ACC112 (cell line): ENCODE measurements at regions not wholly inside any gene's neighbourhood (a gene's known extent, or its start where the extent isn't known, plus 50 kb on each side); places are given as distances from the start of the nearest gene placed in this dataset.

Experiments used
- H2AFZ ChIP-seq: fragments of 200-600 bp; sonication (generic); one replicate; pipeline ENCODE4 v1.6.0; 2017; ENCODE audit warnings: antibody characterized with exemption, low read length; ENCODE audit not compliant: unreplicated experiment
- H3K27ac ChIP-seq: fragments of 200-600 bp; sonication (generic); 2 replicates; pipeline ENCODE4 v1.5.1; 2014; ENCODE audit warnings: low read depth, mild to moderate bottlenecking, antibody characterized with exemption, low read length, moderate library complexity
- H3K27me3 ChIP-seq: fragments of 200-600 bp; sonication (generic); 2 replicates; pipeline ENCODE4 v1.6.1; 2014; ENCODE audit warnings: mild to moderate bottlenecking, antibody characterized with exemption, low read length, moderate library complexity, mixed read lengths; ENCODE audit not compliant: insufficient read depth
- H3K36me3 ChIP-seq: fragments of 200-600 bp; sonication (generic); 2 replicates; pipeline ENCODE4 v1.6.1; 2016; ENCODE audit warnings: mild to moderate bottlenecking, antibody characterized with exemption, low read length, moderate library complexity, mixed read lengths; ENCODE audit not compliant: insufficient read depth
- H3K4me1 ChIP-seq: fragments of 200-600 bp; sonication (generic); one replicate; pipeline ENCODE4 v1.6.1; 2016; ENCODE audit warnings: low read length, mixed read lengths; ENCODE audit not compliant: insufficient read depth, unreplicated experiment, control insufficient read depth
- H3K4me3 ChIP-seq: fragments of 200-600 bp; sonication (generic); 2 replicates; pipeline ENCODE4 v1.5.1; 2014; ENCODE audit warnings: mild to moderate bottlenecking, low read depth, low read length
- H3K79me2 ChIP-seq: fragments of 200-600 bp; sonication (generic); one replicate; pipeline ENCODE4 v1.6.0; 2016; ENCODE audit warnings: low read length; ENCODE audit not compliant: control insufficient read depth, unreplicated experiment, insufficient read depth

DNA sequence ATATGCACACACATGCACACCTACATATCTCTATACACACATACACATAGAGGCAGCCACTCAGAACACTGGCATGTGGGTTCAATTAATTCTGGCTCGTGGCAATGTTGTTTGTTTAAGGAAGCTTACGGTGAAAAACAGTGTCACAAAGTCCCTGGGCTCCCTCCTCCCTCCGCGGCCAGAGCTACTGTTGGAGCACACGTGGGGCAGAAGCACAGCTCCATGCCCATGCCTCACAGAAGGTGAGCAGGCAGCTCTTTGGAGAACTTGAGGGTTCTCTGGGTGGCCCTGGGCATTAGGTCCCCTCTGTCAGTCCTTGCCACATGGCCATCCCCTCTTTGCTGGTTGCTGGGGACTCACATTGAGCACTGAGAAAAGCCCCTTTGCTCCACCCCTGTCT, 107.5 kb downstream of the GADD45G start:
- no peaks in the 10 kb centered on the region for H3K4me1 ChIP-seq
- no peaks in the 10 kb centered on the region for H3K36me3 ChIP-seq

DNA sequence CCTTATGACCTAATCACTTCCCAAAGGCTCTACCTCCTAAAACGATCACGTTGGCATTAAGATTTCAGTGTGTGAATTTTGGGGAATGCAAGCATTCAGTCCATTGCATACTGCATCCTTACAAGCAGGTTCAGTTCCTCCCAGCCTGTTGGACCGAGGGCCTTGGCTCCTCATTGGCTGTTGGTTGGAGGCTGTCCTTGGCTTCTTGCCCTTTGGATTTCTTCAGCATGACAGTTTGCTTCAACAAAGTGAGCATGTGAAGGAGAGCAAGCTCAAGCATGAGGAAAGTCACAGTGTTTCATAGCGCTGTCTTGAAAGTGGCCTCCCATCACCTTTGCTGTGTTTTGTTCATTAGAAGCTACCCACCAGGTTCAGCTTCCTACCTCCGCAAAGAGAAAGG, 109.5 kb downstream of the GADD45G start:
- H2AFZ ChIP-seq = no peak overlapping the region
- no peaks in the 10 kb centered on the region for H3K36me3 ChIP-seq
- no peaks in the 10 kb centered on the region for H3K4me1 ChIP-seq
- H3K27ac ChIP-seq = no peak overlapping the region
- no peak overlapping the region for H3K4me3 ChIP-seq
- no peaks in the 10 kb centered on the region for H3K27me3 ChIP-seq
- no peaks in the 10 kb centered on the region for H3K79me2 ChIP-seq

More for the DNA sequence above, 107.5 kb downstream of the GADD45G start:
- Histone ChIP-seq H3K27ac (no peak overlapping the region), H3K27me3 (no peaks in the 10 kb centered on the region), H3K79me2 (no peaks in the 10 kb centered on the region), H2AFZ (no peak overlapping the region), H3K4me3 (no peak overlapping the region)

DNA sequence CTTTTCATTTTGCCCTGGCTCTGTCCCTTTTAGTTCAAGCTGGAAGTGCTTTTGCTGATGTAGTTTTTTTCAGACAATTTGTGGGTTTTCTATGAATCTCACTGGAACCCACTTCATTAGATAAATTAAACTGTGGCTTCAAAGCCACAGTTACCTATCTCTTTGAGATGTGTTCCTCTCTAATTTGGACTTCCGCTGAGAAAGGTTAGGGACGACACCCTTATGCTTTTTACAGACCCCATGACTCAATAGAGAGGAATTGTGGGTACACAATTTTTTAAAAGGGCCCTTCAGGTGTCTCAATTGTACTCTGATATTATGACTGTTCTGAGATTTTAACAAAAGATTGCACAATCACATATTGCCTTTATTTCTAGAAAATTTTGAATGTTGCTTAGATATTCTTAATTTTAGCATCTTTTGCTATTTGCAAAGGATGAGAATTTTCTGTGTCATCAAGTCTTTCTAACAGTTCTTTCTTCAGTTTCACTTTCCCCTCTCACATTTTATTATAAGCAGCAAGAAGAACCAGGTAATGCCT, 110.6 kb downstream of the GADD45G start:
- Histone ChIP-seq H3K4me3 (no peak overlapping the region), H3K79me2 (no peaks in the 10 kb centered on the region), H3K27ac (no peak overlapping the region), H3K4me1 (no peaks in the 10 kb centered on the region), H3K27me3 (no peaks in the 10 kb centered on the region), H3K36me3 (no peaks in the 10 kb centered on the region), H2AFZ (no peak overlapping the region)

- no peak overlapping the region for H2AFZ ChIP-seq
- H3K27me3 ChIP-seq = no peaks in the 10 kb centered on the region
- no peaks in the 10 kb centered on the region for H3K36me3 ChIP-seq
- no peak overlapping the region for H3K27ac ChIP-seq
- no peak overlapping the region for H3K4me3 ChIP-seq
- no peaks in the 10 kb centered on the region for H3K4me1 ChIP-seq
- no peaks in the 10 kb centered on the region for H3K79me2 ChIP-seq
These were observed 111.1 kb downstream of the GADD45G start for GRCh38 chr9:89715881-89716280.

- Histone ChIP-seq H3K4me3 (no peak overlapping the region), H3K36me3 (no peaks in the 10 kb centered on the region), H3K79me2 (no peaks in the 10 kb centered on the region), H3K4me1 (no peaks in the 10 kb centered on the region), H3K27me3 (no peaks in the 10 kb centered on the region), H2AFZ (no peak overlapping the region), H3K27ac (no peak overlapping the region)
These were observed 111.7 kb downstream of the GADD45G start for GRCh38 chr9:89716559-89716958.

DNA sequence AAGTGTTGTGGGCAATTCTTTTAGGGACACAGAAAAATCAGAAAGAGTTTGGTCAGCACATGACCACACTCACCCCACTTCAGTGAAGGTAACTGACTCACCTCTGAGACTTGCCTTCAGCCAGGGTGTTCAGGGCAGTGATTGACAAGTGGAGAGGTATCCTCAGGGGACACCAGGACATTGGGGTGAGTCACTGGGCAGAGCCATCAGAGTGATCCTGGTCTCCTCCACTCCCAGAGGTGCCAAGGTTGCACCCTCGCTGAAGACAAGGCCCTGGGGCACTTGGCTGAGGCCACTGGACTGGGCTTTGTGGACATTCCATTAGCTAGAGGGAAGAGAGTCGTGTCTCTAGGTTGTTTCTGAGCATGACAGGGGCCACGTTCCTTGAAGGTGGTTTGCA, 113.4 kb downstream of the GADD45G start:
- H3K27me3 ChIP-seq = no peaks in the 10 kb centered on the region
- no peak overlapping the region for H2AFZ ChIP-seq
- H3K79me2 ChIP-seq = no peaks in the 10 kb centered on the region
- no peak overlapping the region for H3K27ac ChIP-seq
- no peaks in the 10 kb centered on the region for H3K36me3 ChIP-seq
- H3K4me3 ChIP-seq = no peak overlapping the region
- H3K4me1 ChIP-seq = no peaks in the 10 kb centered on the region

GRCh38 chr9:89718651-89719050, 113.8 kb downstream of the GADD45G start:
- Histone ChIP-seq H3K79me2 (no peaks in the 10 kb centered on the region), H3K27ac (no peak overlapping the region), H3K4me1 (no peaks in the 10 kb centered on the region), H3K27me3 (no peaks in the 10 kb centered on the region), H3K36me3 (no peaks in the 10 kb centered on the region), H3K4me3 (no peak overlapping the region), H2AFZ (no peak overlapping the region)

- Histone ChIP-seq H3K4me1 (no peaks in the 10 kb centered on the region), H3K79me2 (no peaks in the 10 kb centered on the region), H3K27me3 (no peaks in the 10 kb centered on the region), H3K4me3 (no peak overlapping the region), H3K27ac (no peak overlapping the region), H2AFZ (no peak overlapping the region), H3K36me3 (no peaks in the 10 kb centered on the region)
These were observed 114.4 kb downstream of the GADD45G start for GRCh38 chr9:89719202-89719601.

DNA sequence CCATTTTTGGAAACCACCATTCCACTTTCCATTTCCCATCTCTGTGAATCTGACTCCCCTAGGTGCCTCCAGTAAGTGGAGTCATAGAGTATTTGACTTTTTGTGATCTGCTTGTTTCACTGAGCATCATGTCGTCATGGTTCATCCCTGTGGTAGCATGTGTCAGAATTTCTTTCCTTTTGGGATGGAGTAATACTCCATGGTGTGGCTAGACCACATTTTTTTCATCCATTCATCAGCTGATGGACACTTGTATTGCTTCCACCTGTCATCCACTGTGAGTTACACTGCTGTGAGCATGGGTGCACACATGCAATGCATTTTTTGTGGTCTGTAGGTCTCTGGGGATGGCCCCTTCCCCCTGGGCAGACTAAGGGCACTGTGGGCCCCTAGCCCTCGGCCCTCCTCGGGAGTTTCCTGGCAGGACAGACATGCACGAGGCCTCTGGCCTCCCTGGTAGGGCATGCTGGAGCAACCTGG, 115.9 kb downstream of the GADD45G start:
- no peaks in the 10 kb centered on the region for H3K79me2 ChIP-seq
- no peak overlapping the region for H3K4me3 ChIP-seq
- H3K4me1 ChIP-seq = no peaks in the 10 kb centered on the region
- no peak overlapping the region for H2AFZ ChIP-seq
- no peak overlapping the region for H3K27ac ChIP-seq
- H3K36me3 ChIP-seq = no peaks in the 10 kb centered on the region
- H3K27me3 ChIP-seq = no peaks in the 10 kb centered on the region

DNA sequence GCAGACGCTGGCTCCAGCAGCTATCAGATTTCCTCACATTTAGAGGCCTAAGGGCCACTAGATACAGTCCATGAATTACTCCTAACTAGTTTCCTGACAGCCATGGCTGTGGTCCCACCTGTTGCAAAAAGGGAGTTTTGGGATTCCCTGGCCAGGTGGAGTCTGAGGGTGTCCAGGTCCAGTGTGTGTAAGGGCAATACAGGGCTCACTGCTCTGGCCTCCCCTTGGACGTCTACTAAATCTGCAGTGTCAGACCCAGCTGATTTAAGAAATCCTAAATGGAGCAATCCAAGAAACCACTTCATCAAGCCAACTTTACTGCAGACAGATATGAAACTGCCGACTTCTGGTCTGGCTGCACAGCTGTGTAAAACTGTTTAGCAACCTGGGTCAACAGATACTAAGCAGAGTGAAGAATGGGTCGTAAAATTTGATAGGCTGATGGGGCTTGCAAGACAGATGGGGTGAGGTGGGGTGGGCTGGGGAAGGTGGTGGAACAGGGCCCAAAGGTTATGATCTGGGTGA, 116.4 kb downstream of the GADD45G start:
- Histone ChIP-seq H2AFZ (no peak overlapping the region), H3K27me3 (no peaks in the 10 kb centered on the region), H3K4me3 (no peak overlapping the region), H3K4me1 (no peaks in the 10 kb centered on the region), H3K27ac (no peak overlapping the region), H3K36me3 (no peaks in the 10 kb centered on the region), H3K79me2 (no peaks in the 10 kb centered on the region)

DNA sequence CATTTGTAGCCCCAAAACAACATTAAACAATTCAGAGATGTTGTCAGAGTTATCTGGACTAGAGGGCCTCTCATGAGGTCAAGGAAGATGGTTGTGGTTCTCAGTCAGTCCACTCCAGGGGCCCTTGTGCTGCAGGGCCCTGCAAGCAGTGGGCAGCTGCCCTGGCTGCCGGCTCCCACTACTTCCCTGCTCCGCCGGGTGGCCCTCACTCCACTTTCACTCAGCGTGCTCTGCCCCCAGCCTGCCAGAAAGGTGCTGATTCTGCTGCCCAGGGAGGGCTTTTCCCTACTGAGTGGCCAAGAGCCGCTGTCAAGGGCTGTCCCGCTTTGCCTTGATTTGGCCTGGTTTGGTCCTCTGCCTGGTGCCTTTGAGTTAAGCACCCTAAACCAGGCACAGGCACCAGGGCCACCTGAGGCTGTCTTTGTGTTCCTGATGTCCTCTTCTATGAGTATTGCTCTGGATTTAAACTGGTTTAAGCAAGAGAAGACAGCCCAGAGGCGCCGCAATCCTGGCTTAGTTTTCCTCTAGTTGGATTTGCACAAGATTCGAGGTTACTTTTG, 117.2 kb downstream of the GADD45G start:
- Histone ChIP-seq H3K27ac (no peak overlapping the region), H3K4me1 (no peaks in the 10 kb centered on the region), H3K4me3 (no peak overlapping the region), H2AFZ (no peak overlapping the region), H3K27me3 (no peaks in the 10 kb centered on the region), H3K79me2 (no peaks in the 10 kb centered on the region), H3K36me3 (no peaks in the 10 kb centered on the region)
